ENCODE measurements at regions not wholly inside any gene's neighbourhood (a gene's known extent, or its start where the extent isn't known, plus 50 kb on each side); places are given as distances from the start of the nearest gene placed in this dataset.

GRCh38 chr7:41917-42565, 150.3 kb upstream of the FAM20C start:
- DNase-seq (ENCODE audit: low spot score), result no peak
- H3K36me3 Mint-ChIP-seq, result no peaks in the 10 kb centered on the region
- ATAC-seq, result no peak
- CTCF ChIA-PET, result no interaction called here
- H3K4me1 Mint-ChIP-seq, result peaks cover 12% of the 10 kb centered on the region
- POLR2A ChIA-PET, result no interaction called here
- no peak for TF ChIP-seq ZNF121 (CRISPR knock-in tag; IDR thresholded peaks at IDR 0.05)
- H3K4me3 Mint-ChIP-seq, result no peak overlapping the region
- H3K27me3 Mint-ChIP-seq (ENCODE audit: low read depth), result peaks cover 10% of the 10 kb centered on the region
- no peaks in the 10 kb centered on the region for H3K9me3 Mint-ChIP-seq
- no peak overlapping the region for H3K27ac Mint-ChIP-seq

GRCh38 chr7:43791-44540, 148.4 kb upstream of the FAM20C start:
- H3K36me3 Mint-ChIP-seq, result no peaks in the 10 kb centered on the region
- H3K9me3 Mint-ChIP-seq, result no peaks in the 10 kb centered on the region
- DNase-seq (ENCODE audit: low spot score) (no peak), ATAC-seq (no peak)
- CTCF ChIA-PET, result interaction anchor here (1.2 to 1.7 kb wide), 2 partner anchors 15 kb away, joined by 3 to 4 read pairs; no protein-coding TSS in a partner anchor
- POLR2A ChIA-PET, result no interaction called here
- no peak overlapping the region for H3K4me3 Mint-ChIP-seq
- TF ChIP-seq SP1 (CRISPR knock-in tag; conservative IDR thresholded peaks at IDR 0.05) (no peak), ELF4 (CRISPR knock-in tag; IDR thresholded peaks at IDR 0.05; ENCODE audit: low read depth) (no peak), E2F5 (CRISPR knock-in tag; IDR thresholded peaks at IDR 0.05) (no peak), RORB (CRISPR knock-in tag; IDR thresholded peaks at IDR 0.05) (no peak), ZNF232 (CRISPR knock-in tag; IDR thresholded peaks at IDR 0.05) (no peak), FOXK1 (CRISPR knock-in tag; IDR thresholded peaks at IDR 0.05) (no peak), OVOL2 (CRISPR knock-in tag; IDR thresholded peaks at IDR 0.05; ENCODE audit: borderline replicate concordance) (no peak), CDX4 (CRISPR knock-in tag; IDR thresholded peaks at IDR 0.05; ENCODE audit: borderline replicate concordance) (no peak), ZBTB43 (CRISPR knock-in tag; IDR thresholded peaks at IDR 0.05) (no peak), HMGA2 (CRISPR knock-in tag; IDR thresholded peaks at IDR 0.05) (no peak), RELA (CRISPR knock-in tag; IDR thresholded peaks at IDR 0.05; ENCODE audit: borderline replicate concordance) (no peak), TP53 (CRISPR knock-in tag; IDR thresholded peaks at IDR 0.05) (no peak), ZNF219 (CRISPR knock-in tag; IDR thresholded peaks at IDR 0.05; ENCODE audit: borderline replicate concordance) (no peak), ATF3 (CRISPR knock-in tag; conservative IDR thresholded peaks at IDR 0.05) (no peak)
- H3K4me1 Mint-ChIP-seq, result peaks cover 12% of the 10 kb centered on the region
- no peak overlapping the region for H3K27ac Mint-ChIP-seq
- H3K27me3 Mint-ChIP-seq (ENCODE audit: low read depth), result peaks cover 10% of the 10 kb centered on the region

GRCh38 chr7:44541-44896, 147.9 kb upstream of the FAM20C start:
- H3K27me3 Mint-ChIP-seq (ENCODE audit: low read depth), result peaks cover 10% of the 10 kb centered on the region
- CTCF ChIA-PET, result interaction anchor here (1.2 kb wide), 1 partner anchor 14 kb away, joined by 4 read pairs; no protein-coding TSS in a partner anchor

More at GRCh38 chr7:44541-44896, 147.9 kb upstream of the FAM20C start:
- Mint-ChIP-seq H3K27ac (no peak overlapping the region), H3K9me3 (no peaks in the 10 kb centered on the region), H3K36me3 (no peaks in the 10 kb centered on the region), H3K4me3 (no peak overlapping the region), H3K4me1 (peaks cover 12% of the 10 kb centered on the region)
- ATAC-seq (no peak), DNase-seq (ENCODE audit: low spot score) (no peak)
- POLR2A ChIA-PET, result no interaction called here
- TF ChIP-seq ZNF671 (CRISPR knock-in tag; IDR thresholded peaks at IDR 0.05) (no peak), ZBTB21 (CRISPR knock-in tag; IDR thresholded peaks at IDR 0.05; ENCODE audit: borderline replicate concordance) (no peak), NFYB (CRISPR knock-in tag; conservative IDR thresholded peaks at IDR 0.05; ENCODE audit: low read depth) (no peak), ATF6 (CRISPR knock-in tag; IDR thresholded peaks at IDR 0.05) (no peak), GTF2I (CRISPR knock-in tag; conservative IDR thresholded peaks at IDR 0.05) (no peak), SP1 (CRISPR knock-in tag; conservative IDR thresholded peaks at IDR 0.05) (no peak), E2F5 (CRISPR knock-in tag; IDR thresholded peaks at IDR 0.05) (no peak)
